GM20000 (cell line): ENCODE measurements at regions not wholly inside any gene's neighbourhood (a gene's known extent, or its start where the extent isn't known, plus 50 kb on each side); places are given as distances from the start of the nearest gene placed in this dataset.
"Not testable (repeated sequence)": the region's sequence is repeated elsewhere in the genome, so short reads cannot be mapped to it uniquely, and the experiment has no call there.

ENCODE experiments used
- DNase-seq: peaks from one replicate; pipeline ENCODE4 v3.0.0; 2012; ENCODE audit warnings: low spot score
- CTCF ChIP-seq: IDR thresholded peaks from 2 replicates; pipeline ENCODE4 v1.5.1; 2012; ENCODE audit warnings: mild to moderate bottlenecking, control low read depth; ENCODE audit errors: extremely low read depth, missing control alignments

- DNase-seq: no peak
- no peak for TF ChIP-seq CTCF
These were observed 51.6 kb upstream of the LYRM9 start for GRCh38 chr17:27944546-27945332.

- no peak for DNase-seq
- no peak for TF ChIP-seq CTCF
These were observed 52.1 kb upstream of the LYRM9 start for GRCh38 chr17:27945333-27945616.

- no peak for TF ChIP-seq CTCF
- DNase-seq: no peak
These were observed 52.8 kb upstream of the LYRM9 start for GRCh38 chr17:27945953-27946352.

- no peak for TF ChIP-seq CTCF
- no peak for DNase-seq
These were observed 53.3 kb upstream of the LYRM9 start for GRCh38 chr17:27946513-27946912.

GRCh38 chr17:27947005-27947406 is 53.8 kb upstream of the LYRM9 start:
- no peak for TF ChIP-seq CTCF
- DNase-seq: no peak

- DNase-seq: no peak
- TF ChIP-seq CTCF: no peak
These were observed 56.1 kb upstream of the LYRM9 start for GRCh38 chr17:27949304-27949703.

GRCh38 chr17:27950225-27950624 is 57.1 kb upstream of the LYRM9 start:
- not testable (repeated sequence) for DNase-seq

- no peak for DNase-seq
- no peak for TF ChIP-seq CTCF
These were observed 57.8 kb upstream of the LYRM9 start for GRCh38 chr17:27950995-27951394.
